CD4-positive, alpha-beta T cell treated with Interleukin-6 at 100 ng/mL for 8 hours (primary cell): ENCODE measurements at regions not wholly inside any gene's neighbourhood (a gene's known extent, or its start where the extent isn't known, plus 50 kb on each side); places are given as distances from the start of the nearest gene placed in this dataset.

Source experiments
- DNase-seq: peaks from one replicate; pipeline ENCODE4 v3.0.0-alpha.2; 2020; ENCODE audit warnings: mixed read lengths, low spot score

DNA sequence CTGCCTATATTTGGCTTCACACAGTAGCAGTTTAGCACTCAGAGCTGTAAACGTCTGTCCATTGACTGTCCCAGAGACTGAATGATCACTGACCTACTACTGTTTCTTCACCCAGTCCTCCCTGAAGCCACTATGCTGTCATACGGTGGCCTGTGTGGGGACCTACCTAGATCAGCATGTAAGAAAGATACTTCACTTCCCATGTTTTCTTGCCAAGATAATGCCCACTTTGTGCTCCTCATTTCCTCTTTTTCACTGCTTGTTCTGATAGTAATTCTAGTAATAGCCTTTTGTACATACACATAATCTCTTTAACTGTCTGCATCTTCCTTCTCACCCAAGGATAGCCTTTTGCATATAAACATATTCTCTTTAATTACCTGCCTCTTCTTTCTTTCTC is 109.9 kb upstream of the TIAM2 start:
- DNase-seq, result no peak

DNA sequence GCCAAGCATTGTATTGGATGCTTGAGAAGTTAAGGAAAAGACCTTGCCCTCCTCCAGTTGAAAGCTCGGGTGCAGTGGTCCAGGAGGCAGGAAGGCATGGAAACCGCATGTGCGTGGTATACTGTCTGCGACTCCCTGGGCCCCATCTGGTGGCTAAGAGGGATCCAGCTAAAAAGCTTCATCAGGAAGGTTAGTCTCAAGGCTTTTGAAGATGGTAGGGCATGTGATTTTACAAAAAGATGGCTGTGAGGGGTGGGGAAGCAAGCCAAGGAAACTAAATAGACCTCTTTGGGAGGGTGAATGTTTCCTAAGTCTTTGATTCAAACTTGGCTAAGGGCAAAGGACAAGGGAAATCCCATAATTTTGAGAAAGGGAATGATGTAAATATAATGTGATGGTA is 109.1 kb upstream of the TIAM2 start:
- no peak for DNase-seq

DNA sequence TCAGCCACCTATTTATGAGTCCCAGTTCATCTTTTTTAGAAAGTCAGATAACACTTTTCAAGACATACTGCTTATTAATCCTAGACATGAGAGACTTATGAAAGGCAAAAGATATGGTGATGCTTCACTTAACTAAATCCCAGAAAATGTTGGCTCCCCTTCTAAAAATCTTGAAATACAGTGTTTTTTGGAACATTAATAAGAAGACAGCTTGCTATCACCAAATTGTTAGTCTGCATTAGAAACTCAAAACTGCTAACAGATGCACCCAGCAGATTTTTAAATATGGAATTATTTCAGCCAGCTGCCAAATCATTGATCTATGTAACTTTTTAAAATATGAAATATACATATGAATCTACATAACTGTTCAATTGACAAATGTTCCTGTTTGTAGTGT is 108.6 kb upstream of the TIAM2 start:
- DNase-seq, result no peak

DNA sequence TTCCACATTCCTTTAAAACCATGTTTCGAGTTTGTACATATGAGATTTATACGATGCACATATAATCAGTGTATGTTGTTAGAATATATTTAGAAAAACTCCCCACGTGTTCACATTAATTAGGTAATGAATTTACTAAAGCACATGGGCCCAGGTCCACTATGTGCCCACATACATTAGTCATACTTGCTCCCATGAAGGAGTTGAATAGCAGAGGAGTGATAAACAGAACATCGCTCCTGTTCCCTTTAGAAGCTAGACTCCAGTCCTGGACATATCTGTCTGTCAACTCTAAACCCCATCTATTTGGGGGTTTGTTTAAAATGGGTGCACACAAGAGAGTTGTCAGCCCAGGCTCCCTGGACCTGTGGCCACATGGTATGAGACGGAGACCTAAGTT is 108.1 kb upstream of the TIAM2 start:
- no peak for DNase-seq

DNA sequence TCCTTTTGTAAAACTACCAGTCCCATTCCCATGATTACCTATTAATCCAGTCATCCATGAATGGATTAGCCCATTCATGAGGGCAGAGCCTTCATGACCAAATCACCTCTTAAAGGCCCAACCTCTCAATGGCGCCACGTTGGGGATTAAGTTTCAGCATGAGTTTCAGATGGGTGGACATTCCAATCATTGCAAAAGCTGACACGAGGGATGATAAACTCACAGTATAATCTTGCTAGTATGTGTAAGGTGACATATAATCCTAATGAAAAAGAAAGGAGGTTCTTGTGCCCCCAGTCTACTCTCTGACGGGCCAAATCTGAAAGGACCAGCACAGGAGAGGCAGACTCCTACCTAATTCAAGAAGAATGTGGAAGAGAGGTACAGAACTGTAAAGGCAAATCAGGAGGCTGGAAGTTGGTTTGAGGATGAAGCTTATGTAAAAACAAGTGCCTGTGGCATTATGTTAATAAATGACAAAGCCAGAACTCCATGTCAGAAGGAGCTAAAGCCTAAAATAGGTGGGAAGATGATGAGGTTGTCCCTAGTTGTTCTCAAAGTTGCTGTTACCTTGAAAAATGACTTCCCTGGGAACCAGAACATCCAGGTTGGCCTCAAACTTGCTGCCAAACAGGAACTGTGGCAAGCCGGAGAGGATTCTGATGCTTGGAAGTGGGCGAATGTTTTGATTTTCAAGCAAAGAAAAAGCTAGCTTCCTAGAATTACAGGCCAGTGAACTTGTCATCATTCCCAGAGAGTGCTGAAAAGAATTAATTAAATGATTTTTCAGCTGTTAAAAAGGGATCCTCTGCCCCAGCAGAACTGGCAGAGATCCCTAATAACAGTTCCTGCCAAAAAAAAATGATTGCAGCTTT is 106.5 kb upstream of the TIAM2 start:
- DNase-seq, result no peak

DNA sequence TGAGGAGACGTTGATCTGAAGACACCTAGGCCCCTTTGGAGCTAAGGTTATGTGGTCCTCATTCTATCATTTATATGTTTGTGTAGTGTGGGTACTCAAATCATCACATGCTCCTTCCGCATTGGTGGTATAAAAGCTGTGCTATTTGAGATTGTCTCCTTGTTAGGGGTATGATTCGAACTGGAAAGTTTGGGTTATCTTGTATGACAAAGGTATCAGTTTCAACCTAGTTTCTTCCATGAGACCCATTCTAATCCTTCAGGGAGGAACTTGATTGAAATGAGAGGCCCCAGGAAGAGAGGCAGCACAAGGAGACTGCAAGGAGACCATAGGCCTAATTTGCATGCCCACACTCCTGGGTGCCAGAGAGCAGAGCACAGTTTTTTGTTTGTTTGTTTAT is 104.2 kb upstream of the TIAM2 start:
- no peak for DNase-seq

DNA sequence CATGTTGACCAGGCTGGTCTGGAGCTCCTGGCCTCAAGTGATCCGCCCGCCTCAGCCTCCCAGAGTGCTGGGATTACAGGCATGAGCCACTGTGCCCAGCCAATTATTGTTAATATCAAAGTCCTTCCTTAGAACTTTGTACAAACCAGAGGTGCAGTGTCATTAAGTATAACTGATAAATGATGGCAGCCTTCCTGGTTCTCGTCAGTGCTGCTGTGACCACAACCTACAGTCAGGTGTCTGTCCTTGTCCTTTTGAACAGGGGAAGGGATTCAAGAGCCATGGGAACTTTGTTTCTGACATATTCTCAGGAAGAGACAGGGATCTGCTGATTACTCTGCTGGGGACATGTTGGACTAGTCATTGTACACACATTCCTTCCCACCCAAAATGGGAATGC is 103.2 kb upstream of the TIAM2 start:
- no peak for DNase-seq

DNA sequence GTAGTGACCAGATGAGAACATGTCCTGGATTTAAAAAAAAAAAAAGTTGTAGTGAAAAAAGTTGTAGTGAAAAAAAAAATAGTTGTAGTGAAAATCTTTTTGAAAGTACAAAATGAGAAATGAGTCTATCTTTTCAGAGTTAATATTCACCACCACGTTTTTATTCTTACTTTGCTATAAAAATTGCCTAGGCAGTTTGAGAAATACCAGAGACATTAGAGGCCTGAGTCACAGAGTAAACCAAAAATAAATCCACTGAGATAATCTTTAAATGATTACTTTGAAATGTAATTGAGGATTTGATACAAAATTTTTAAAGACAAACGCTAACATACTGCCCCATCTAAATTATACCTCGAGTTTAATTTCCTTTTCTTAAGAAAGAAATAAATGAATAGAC is 101.2 kb upstream of the TIAM2 start:
- DNase-seq, result no peak

DNA sequence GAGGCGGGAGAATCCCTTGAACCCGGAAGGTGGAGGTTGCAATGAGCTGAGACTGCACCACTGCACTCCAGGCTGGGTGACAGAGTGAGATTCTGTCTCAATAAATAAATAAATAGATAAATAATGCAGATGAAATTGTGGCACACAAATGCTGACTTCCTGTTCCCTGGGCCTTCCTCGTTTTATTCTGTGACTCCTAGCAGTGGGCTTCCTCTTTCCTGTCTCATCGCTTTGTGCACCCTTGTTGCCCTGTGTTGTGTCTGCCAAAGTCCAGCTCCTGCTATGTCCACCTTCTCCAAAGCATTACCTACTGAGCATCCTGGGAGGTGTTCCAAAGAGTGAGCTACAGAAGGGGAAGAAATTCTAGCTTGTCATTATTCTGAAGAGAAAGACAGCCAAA is 100.2 kb upstream of the TIAM2 start:
- DNase-seq, result no peak

DNA sequence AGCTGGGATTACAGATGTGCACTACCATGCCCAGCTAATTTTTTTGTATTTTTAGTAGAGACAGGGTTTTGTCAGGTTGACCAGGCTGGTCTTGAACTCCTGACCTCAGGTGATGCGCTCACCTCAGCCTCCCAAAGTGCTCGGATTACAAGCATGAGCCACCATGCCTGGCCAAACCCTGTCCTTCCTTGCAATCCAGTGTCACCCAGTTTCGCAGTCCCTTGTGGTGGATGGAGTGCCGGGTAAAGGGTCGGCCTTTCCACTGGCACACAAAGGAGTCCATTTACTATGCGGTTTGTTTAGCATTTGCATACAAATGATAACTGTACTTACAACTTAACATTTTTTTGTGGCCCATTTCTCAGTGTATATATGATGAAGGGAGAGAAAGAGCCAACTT is 99.3 kb upstream of the TIAM2 start:
- DNase-seq, result no peak

DNA sequence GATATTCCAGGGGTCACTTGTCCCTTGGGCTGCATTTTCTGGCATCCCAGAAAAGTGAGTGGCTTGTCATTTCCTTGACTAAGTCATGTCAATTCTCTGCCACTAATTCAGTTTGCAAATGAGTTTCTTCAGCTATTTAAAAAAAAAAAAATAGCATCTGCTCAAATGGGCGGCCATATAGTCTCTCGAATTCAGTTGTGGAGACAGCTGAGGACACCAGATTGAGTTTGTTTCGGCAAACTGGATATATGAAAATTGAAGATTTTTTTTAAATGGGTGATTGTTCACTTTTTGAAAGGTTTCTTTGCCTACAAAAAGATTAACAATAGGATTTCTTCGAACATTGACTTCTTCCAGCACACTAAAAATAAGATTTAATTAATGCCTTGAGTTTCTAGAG is 96.3 kb upstream of the TIAM2 start:
- DNase-seq, result no peak

DNA sequence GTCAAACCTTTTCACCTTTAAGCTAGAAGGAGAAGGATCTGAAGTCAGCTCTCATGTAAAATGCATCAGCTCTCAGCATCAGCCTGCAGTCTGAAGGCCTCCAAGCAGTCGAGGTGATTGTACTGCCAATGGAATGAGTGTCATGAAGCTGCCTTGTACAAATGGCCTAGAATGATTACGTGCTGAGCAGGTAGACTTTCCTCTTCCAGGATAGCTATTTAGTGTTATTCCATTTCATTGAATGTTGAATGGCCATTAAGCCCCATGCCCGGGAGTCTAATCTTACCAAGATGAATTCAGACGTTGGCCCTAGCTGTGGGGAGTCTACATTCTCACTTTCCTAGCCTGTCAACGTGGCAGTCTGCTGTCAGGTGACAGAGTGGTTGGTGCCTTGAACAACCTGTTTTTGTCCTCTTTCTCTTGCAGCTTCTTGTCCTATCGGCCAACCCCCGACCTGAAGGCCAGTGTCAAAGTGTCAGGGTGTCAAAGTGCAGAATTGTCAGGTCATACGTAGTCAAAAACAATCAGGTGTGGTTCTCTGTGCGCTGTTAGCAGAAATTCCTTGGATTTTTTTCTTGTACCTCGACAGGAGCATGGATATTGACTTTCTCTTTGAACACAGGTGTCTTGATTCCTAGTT is 95.2 kb upstream of the TIAM2 start:
- no peak for DNase-seq

DNA sequence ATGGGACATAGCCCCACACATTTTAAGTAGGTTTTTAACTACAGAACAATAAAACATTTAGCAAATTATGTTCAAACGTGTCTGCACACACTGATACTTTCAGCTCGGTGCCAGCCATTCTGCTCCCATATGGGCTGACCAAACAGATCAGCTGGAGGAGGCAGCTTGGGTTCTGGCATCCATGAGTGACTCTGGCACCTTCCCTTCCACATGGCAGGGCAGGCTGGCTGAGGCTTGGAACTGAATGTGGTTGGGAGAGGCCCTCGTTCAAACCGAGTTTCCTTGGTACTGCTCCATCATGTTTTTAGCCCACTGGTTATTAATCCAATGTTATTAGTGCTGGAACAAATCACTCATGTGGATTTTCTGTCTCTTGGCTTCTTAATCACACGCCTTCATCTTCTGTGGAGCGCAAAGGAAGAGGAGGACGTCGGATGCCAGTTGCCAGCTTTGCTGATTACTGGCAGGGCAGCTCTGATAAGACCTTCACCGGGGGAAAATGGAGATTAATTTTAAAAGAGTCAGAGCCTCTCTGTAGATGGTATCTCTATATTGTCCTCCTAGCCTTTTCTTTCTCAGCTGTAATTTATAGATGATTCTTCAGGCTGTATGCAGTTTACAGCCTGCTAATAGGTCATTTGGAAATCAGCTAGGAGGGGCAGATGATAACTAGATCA is 93.1 kb upstream of the TIAM2 start:
- DNase-seq, result no peak

DNA sequence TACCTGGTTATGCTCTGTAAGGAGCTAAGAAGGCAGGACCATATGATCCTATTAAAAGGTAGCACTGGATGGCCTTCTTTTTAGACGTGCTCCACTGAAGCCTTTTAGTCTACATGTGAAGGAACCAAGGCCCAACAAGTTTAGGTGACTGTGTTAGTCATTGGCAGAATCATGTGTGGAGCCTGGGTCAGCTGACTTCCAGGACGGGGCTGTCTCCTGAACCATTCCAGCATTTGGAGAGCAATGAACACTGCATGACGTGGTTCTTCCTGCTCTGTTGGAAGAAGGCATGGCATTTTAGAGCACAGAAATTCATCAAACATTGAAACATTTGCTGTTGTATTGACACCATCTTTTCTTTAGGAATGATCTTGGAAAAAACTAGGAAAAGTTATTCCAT is 87.8 kb upstream of the TIAM2 start:
- DNase-seq, result no peak

DNA sequence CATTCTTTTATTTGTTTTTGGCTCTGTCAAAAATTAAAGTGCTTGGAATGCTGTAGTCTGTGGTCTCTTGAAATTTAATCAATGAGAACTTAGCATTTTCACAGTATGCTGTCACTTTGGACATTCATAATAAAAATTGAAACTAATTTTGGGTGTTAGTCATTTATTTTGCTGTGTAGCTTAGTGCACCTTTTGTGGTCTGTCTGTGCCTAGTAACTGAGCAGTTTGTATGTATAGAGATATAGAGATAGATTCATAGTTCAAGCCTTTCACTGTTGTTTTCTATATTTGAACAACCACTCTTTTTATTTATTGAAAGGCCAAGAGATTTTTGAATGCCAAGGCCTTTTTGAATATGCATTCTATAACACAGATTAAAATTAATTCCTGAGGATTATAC is 86.4 kb upstream of the TIAM2 start:
- no peak for DNase-seq

DNA sequence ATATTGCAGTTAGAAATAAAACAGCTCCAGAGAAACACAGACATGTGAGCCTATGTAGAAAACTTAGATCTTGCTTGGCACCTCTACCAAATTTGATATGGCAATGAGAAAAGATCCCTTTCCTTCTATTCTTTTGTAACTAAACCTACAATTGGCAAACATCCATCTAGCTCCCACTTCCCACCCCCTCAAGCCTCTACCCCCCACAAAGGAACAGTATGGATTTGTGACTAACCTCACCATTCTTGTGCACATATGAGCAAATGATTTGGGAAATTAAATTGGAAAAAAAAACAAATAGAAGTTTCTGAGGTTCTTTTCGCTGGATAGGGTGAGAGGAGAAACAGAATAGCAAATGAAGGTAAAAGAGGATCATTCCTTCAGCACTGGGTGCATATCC is 85.8 kb upstream of the TIAM2 start:
- DNase-seq, result no peak

DNA sequence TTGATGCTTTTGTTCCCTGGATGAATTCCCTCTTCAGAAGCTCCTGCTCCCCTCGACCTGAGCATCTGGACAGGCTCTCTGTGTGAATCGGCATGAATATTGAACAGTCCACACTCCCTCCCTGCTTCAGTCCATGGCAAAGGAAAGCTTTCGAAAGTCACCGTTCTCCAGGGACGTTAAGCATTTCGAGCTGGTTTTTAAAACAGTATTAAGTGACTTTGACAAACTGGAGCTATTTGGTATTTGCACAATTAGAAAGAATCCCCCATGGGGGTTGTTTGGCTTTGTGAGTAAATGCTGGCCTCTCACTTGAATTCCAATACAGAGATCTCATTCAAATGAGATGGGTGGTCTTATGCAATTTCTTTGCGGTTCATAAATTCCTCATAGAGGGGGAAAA is 85.3 kb upstream of the TIAM2 start:
- no peak for DNase-seq

DNA sequence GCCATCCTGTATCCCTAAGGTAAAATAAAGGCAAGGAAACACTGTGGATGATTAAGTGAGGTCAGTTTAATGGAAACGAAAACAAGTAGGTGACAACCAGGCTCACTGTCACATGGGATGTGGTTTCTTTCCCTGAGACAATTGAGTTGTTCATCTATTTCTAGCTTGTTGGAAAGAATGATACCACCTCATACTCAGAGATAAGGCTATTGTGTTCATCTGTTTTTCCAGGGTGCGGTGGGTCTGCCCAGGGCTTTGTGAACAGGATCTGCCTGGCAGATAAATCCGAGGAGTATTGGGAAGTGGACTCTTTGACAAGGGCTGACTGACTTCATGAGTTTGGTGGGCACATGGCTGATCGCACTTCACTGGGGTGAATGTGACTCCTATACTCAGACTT is 80.8 kb upstream of the TIAM2 start:
- no peak for DNase-seq

DNA sequence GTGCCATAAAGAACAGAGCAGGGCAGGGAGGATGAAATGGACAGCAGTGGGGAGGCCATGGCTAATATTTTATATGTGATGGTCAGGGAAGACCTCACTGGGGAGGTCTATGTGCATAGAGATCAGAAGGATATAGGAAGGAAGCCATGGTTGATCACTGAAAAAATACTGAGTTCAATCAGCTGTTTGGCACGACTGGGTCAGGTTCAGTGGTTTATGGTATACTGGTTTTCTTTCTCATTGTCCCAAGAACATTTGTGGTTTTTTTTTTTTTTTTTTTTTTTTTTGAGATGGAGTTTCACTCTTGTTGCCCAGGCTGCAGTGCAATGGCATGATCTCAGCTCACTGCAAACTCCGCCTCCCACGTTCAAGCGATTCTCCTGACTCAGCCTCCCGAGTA is 78.3 kb upstream of the TIAM2 start:
- DNase-seq, result no peak

DNA sequence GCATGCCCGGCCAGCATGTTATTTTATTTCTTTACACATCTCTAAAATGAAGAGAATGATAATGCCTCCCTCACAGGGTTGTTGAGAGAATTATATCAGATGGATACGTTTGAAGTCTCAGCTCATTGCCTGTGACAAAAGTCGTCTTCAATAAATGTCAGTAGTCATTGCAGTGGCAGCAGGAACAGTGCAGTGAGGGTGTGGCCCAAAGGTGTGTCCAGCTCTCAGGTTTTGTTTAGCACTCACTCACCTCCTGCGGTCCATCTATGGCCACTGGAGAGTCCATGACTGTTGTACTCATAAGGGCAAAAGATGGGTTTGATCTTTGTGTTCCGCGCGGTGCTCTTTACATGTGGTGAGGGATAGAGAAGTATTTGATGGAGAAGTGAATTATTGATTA is 77.2 kb upstream of the TIAM2 start:
- no peak for DNase-seq

DNA sequence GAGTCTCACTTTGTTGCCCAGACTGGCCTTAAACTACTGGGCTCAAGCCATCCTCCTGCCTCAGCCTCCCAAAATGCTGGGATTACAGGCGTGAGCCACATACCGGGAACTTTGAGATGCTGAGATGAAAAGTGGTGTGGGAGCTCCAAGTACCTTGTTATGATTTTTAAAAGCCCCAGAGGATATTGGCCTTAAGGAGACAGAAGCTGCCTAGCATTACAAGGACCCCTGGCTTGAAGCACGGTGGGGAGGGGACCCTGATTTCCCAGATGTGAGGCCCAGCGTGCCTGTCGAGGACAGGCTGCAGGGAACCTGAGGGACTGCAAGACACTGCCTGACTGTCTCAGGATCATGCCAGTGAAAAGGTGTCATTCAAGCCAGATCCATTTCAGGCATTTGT is 75.3 kb upstream of the TIAM2 start:
- DNase-seq, result no peak

DNA sequence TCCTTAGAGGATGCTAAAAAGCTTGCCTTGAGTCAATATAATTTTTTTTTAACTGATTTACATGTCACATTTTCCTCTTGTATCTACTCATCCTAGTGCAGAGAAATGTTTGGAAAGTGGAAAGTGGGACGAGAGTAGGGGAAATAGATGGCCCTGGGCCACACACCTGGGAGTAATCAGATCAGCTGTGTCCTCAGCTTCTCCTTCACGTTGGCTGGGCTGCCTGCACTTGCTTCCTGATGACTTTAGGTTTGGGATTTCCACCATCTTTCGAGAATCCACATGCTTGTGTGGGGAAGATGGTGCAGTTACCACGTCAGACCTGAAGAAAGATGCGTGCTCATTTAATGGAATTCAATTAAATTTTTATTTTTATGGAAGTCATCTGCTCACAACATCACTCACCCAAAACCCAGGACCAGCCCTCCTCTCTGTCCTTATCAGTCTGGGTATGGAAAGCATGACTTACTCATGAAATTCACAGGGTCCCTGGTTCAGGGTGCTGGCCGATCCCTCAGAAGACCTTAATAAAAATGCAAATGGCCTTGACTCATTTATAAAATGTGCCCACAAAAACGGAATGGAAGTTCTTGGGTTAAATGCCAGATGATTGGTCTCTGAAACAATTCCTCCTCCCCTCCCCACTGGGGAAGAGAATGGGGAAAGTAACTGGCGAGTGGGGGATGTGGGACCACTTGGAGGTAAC is 74.5 kb upstream of the TIAM2 start:
- no peak for DNase-seq

DNA sequence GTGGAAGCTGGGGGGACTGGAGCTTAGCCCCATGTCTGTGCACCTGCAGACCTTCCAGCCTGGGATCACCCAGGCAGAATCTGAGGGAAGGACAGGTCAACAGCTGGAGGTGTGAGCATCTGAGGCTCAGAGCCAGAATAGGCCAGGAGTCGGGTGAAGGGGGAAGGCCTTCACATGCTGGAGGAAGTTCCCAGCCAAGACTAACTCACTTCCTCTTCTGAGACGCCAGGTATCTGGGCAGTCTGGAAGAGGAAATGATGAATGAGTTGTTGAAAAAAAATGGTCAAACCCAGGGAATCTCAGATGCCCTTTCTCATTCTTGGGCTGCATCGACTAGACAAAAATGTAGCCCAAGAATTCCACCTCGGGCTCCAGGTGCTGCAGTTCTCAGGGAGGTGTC is 73.6 kb upstream of the TIAM2 start:
- DNase-seq, result no peak
